CD4-positive, alpha-beta T cell (primary cell): ENCODE measurements at regions not wholly inside any gene's neighbourhood (a gene's known extent, or its start where the extent isn't known, plus 50 kb on each side); places are given as distances from the start of the nearest gene placed in this dataset.

Source experiments
- ATAC-seq: fragments of 200-7000 bp; cut with Tn5 transposase; one replicate; pipeline ENCODE4 v1.10.0; 2022; ENCODE audit warnings: mild to moderate bottlenecking; ENCODE audit not compliant: poor library complexity
- CTCF ChIA-PET: fragments of 350-600 bp; sonication (Branson Sonifier 250); formaldehyde crosslinking; loops from one replicate; lab custom pipeline; 2021; ENCODE audit warnings: antibody characterized with exemption, inconsistent platforms; lab: Charles Lee
- POLR2A ChIA-PET: fragments of 350-600 bp; sonication (Branson Sonifier 250); formaldehyde crosslinking; loops from one replicate; lab custom pipeline; 2021; ENCODE audit warnings: antibody characterized with exemption, inconsistent platforms; lab: Charles Lee
- DNase-seq, 14 experiments: peaks; one replicate each; pipeline ENCODE4 v3.0.0-alpha.2; 2013 to 2020; ENCODE audit warnings: mixed read lengths in 2 of 14
- H3K27ac ChIP-seq, 2 donors: one replicate each; pipeline versions ENCODE4 v1.5.1 to v1.7.0; 2013; ENCODE audit warnings: low read length in 2 of 2, low read depth in 1 of 2, mild to moderate bottlenecking in 1 of 2
- H3K27me3 ChIP-seq, 2 experiments: 1 replicate in 1 of 2; 2 replicates in 1 of 2; pipeline versions ENCODE4 v1.6.1 to v1.7.0; 2013; ENCODE audit warnings: low read length in 2 of 2, control low read depth in 1 of 2, mild to moderate bottlenecking in 1 of 2, moderate library complexity in 1 of 2; ENCODE audit not compliant: insufficient read depth in 2 of 2, control insufficient read depth in 1 of 2
- H3K36me3 ChIP-seq: one replicate; pipeline ENCODE4 v1.6.1; 2013; ENCODE audit warnings: low read length, control low read depth; ENCODE audit not compliant: insufficient read depth
- H3K4me1 ChIP-seq: one replicate; pipeline ENCODE4 v1.6.1; 2013; ENCODE audit warnings: low read length, control low read depth; ENCODE audit not compliant: insufficient read depth
- H3K4me3 ChIP-seq: one replicate; pipeline ENCODE4 v1.5.1; 2013; ENCODE audit warnings: mild to moderate bottlenecking, low read length, moderate library complexity
- H3K9me3 ChIP-seq, 2 experiments: 1 replicate in 1 of 2; 2 replicates in 1 of 2; pipeline versions ENCODE4 v1.6.1 to v1.7.0; 2013; ENCODE audit warnings: low read length in 2 of 2, mild to moderate bottlenecking in 2 of 2, control low read depth in 1 of 2, moderate library complexity in 1 of 2; ENCODE audit not compliant: control insufficient read depth in 1 of 2, insufficient read depth in 1 of 2
- H3K27ac Mint-ChIP-seq: one replicate; pipeline ENCODE4 v1.8.0; 2020; ENCODE audit warnings: mixed read lengths
- H3K27me3 Mint-ChIP-seq: one replicate; pipeline ENCODE4 v1.8.0; 2021; ENCODE audit warnings: mixed read lengths
- H3K36me3 Mint-ChIP-seq: one replicate; pipeline ENCODE4 v1.8.0; 2021; ENCODE audit warnings: low read depth, mixed read lengths
- H3K4me1 Mint-ChIP-seq: one replicate; pipeline ENCODE4 v1.8.0; 2021; ENCODE audit warnings: low read depth, mixed read lengths
- H3K4me3 Mint-ChIP-seq: one replicate; pipeline ENCODE4 v1.8.0; 2020; ENCODE audit warnings: mild to moderate bottlenecking, mixed read lengths
- H3K9me3 Mint-ChIP-seq: one replicate; pipeline ENCODE4 v1.8.0; 2020; ENCODE audit warnings: mixed read lengths
- intact Hi-C, 2 experiments: fragments of 100-400 bp; cut with DNase I in 1 of 2; cut with micrococcal nuclease in 1 of 2; formaldehyde crosslinking; loops; one replicate each; pipeline versions ENCODE4 v1.15.1 to v1.9.0; 2023 to 2025; cut with DNase I, micrococcal nuclease
- TF ChIP-seq, protein P1 (sequence below): fragments of 200-600 bp; IDR thresholded peaks from one replicate; pipeline ENCODE4 v1.8.0; 2022; ENCODE audit warnings: antibody characterized with exemption, mild to moderate bottlenecking

DNA sequence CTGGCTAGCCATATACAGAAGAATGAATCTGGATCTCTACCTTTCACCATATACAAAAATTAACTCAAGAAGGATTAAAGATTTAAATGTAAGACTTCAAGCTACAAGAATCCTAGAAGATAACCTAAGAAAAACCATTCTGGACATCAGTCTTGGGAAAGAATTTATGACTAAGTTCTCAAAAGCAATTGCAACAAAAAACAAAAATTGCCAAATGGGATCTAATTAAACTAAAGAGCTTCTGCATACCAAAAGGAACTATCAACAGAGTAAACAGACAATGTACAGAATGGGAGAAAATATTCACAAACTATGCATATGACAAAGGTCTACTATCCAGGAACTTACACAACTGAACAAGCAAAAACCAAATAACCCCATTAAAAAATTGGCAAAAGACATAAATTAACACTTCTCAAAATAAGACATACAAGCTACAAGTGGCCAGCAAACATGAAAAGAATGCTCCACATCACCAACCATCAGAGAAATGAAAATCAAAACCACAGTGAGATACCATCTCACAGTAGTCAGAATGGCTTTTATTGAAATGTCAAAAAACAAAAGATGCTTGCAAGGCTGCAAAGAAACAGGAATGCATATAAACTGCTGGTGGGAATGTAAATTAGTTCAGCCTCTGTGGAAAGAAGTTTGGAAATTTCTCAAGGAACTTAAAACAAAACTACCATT, 66.8 kb upstream of the RSPO3 start:
- no peaks in the 10 kb centered on the region for H3K4me1 ChIP-seq
- H3K36me3 ChIP-seq, result no peaks in the 10 kb centered on the region
- no peak for DNase-seq
- no peak for ATAC-seq
- no peaks in the 10 kb centered on the region for H3K27me3 Mint-ChIP-seq
- no peaks in the 10 kb centered on the region for H3K27me3 ChIP-seq
- POLR2A ChIA-PET, result no interaction called here
- H3K27ac ChIP-seq, result no peak overlapping the region
- intact Hi-C loops, result no loop called here
- H3K27ac Mint-ChIP-seq, result no peak overlapping the region
- H3K9me3 ChIP-seq, result no peaks in the 10 kb centered on the region
- no peak overlapping the region for H3K4me3 Mint-ChIP-seq
- peaks cover 4% of the 10 kb centered on the region for H3K4me1 Mint-ChIP-seq
- H3K36me3 Mint-ChIP-seq, result no peaks in the 10 kb centered on the region
- peaks cover 7% of the 10 kb centered on the region for H3K9me3 Mint-ChIP-seq
- TF ChIP-seq, protein P1, sequence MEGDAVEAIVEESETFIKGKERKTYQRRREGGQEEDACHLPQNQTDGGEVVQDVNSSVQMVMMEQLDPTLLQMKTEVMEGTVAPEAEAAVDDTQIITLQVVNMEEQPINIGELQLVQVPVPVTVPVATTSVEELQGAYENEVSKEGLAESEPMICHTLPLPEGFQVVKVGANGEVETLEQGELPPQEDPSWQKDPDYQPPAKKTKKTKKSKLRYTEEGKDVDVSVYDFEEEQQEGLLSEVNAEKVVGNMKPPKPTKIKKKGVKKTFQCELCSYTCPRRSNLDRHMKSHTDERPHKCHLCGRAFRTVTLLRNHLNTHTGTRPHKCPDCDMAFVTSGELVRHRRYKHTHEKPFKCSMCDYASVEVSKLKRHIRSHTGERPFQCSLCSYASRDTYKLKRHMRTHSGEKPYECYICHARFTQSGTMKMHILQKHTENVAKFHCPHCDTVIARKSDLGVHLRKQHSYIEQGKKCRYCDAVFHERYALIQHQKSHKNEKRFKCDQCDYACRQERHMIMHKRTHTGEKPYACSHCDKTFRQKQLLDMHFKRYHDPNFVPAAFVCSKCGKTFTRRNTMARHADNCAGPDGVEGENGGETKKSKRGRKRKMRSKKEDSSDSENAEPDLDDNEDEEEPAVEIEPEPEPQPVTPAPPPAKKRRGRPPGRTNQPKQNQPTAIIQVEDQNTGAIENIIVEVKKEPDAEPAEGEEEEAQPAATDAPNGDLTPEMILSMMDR, result no peak
- CTCF ChIA-PET, result no interaction called here
- no peak overlapping the region for H3K4me3 ChIP-seq

DNA sequence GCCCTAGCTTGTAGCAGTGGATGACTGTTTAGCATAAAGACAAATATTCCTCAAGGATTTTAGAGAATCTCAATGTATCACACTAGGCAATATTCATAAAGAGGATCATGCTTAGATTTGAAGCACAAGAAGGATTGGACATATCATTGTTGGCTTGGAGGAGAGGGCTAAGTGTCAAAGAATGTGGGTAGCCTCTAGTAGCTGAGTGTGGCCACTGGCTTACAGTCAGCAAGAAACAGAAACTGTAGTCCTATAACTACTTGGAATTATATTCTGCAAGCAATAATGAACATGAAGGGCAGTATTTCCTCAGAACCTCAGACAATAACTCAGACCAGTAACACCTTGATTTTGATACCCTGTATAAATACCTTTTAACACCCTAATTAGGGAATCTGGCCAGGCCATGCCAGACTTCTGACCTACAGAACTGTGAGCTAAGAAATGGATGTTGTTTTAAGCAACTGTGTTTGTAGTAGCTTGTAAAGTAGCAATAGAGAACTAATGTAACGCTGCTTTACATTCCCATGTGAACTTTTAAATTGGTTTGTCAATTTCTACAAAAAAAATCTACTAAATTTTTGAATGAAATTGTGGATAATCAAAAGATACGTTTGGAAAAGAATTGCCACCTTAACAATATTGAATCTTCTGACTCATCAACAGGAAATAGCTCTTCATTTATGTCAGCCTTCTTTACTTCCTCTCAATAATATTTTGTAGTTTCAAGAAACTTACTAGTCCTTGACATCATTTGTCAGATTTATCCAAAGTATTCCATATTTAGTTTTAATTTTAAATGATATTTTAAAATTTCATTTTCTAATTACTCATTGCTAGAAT, 65.2 kb upstream of the RSPO3 start:
- POLR2A ChIA-PET, result no interaction called here
- no peak for ATAC-seq

DNA sequence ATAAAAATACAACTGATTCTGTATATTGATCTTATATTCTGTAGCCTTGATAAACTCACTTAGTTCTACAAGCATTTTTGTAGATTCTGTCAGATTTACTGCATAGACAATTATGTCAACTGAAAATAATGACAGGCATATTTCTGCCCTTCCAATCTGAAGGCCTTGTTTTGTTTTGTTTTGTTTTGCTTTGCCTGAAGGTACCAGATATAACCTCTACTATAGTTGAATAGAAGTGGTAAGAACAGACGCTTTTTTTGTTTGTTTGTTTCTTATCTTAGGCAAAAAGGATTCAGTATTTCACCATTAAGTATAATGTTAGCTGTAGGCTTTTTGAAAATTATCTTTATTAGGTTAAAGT, 64.6 kb upstream of the RSPO3 start:
- Histone ChIP-seq H3K27me3 (no peaks in the 10 kb centered on the region), H3K27ac (no peak overlapping the region), H3K36me3 (no peaks in the 10 kb centered on the region), H3K4me1 (no peaks in the 10 kb centered on the region), H3K4me3 (no peak overlapping the region), H3K9me3 (no peaks in the 10 kb centered on the region)
- Mint-ChIP-seq H3K4me1 (peaks cover 4% of the 10 kb centered on the region), H3K27ac (no peak overlapping the region), H3K36me3 (no peaks in the 10 kb centered on the region), H3K9me3 (peaks cover 8% of the 10 kb centered on the region), H3K27me3 (no peaks in the 10 kb centered on the region), H3K4me3 (no peak overlapping the region)
- ATAC-seq (no peak), DNase-seq (no peak)
- intact Hi-C loops, result no loop called here
- CTCF ChIA-PET, result no interaction called here
- POLR2A ChIA-PET, result no interaction called here
- TF ChIP-seq, protein P1, result no peak

More for the DNA sequence above, 65.2 kb upstream of the RSPO3 start:
- no peaks in the 10 kb centered on the region for H3K4me1 ChIP-seq
- CTCF ChIA-PET, result no interaction called here
- no peaks in the 10 kb centered on the region for H3K36me3 Mint-ChIP-seq
- intact Hi-C loops, result no loop called here
- no peak for DNase-seq
- H3K9me3 Mint-ChIP-seq, result peaks cover 8% of the 10 kb centered on the region
- no peaks in the 10 kb centered on the region for H3K9me3 ChIP-seq
- no peaks in the 10 kb centered on the region for H3K36me3 ChIP-seq
- TF ChIP-seq, protein P1, result no peak
- peaks cover 4% of the 10 kb centered on the region for H3K4me1 Mint-ChIP-seq
- no peaks in the 10 kb centered on the region for H3K27me3 ChIP-seq
- H3K27ac ChIP-seq, result no peak overlapping the region
- no peaks in the 10 kb centered on the region for H3K27me3 Mint-ChIP-seq
- H3K4me3 Mint-ChIP-seq, result no peak overlapping the region
- no peak overlapping the region for H3K27ac Mint-ChIP-seq
- no peak overlapping the region for H3K4me3 ChIP-seq
